Esophagus muscularis mucosa (tissue), 3 donors: ENCODE measurements at regions not wholly inside any gene's neighbourhood (a gene's known extent, or its start where the extent isn't known, plus 50 kb on each side); places are given as distances from the start of the nearest gene placed in this dataset.

ENCODE experiments used
- CTCF ChIP-seq, 3 experiments: fragments of 200-600 bp in 2 of 3; fragments of 450-650 bp in 1 of 3; sonication (generic) in 2 of 3; IDR thresholded peaks; one replicate each; pipeline ENCODE4 v1.5.1; 2017 to 2019; ENCODE audit warnings: antibody characterized with exemption in 3 of 3, mild to moderate bottlenecking in 2 of 3, moderate library complexity in 1 of 3
- POLR2AphosphoS5 ChIP-seq, 2 donors: sonication (generic); formaldehyde crosslinking; IDR thresholded peaks; one replicate each; pipeline ENCODE4 v1.6.1; 2017; ENCODE audit warnings: antibody characterized with exemption in 2 of 2

- TF ChIP-seq POLR2AphosphoS5 (IDR thresholded peaks at IDR 0.05) (no peak), CTCF (IDR thresholded peaks at IDR 0.05) (no peak)
Observed at GRCh38 chr11:122178795-122179194, 62.8 kb upstream of the BLID start.
